ENCODE measurements at regions not wholly inside any gene's neighbourhood (a gene's known extent, or its start where the extent isn't known, plus 50 kb on each side); places are given as distances from the start of the nearest gene placed in this dataset.

GRCh38 chr1:184247671-184248070 is 139.2 kb upstream of the C1orf21 start:
- no peaks in the 10 kb centered on the region for H3K27me3 ChIP-seq (replicated peaks in 1 of 4; ENCODE audit: control insufficient read depth in 3 of 4, extremely low read depth in 1 of 4, insufficient read depth in 3 of 4, low read length in 3 of 4)
- H4K91ac ChIP-seq (replicated peaks; ENCODE audit: insufficient read length, low read length), result no peak overlapping the region
- H2AFZ ChIP-seq (ENCODE audit: low read length), result no peak overlapping the region
- no peak overlapping the region for H3K9ac ChIP-seq (replicated peaks in 1 of 4; ENCODE audit: extremely low read depth in 1 of 4, low read depth in 3 of 4, low read length in 3 of 4)
- no peak overlapping the region for H3K56ac ChIP-seq (replicated peaks; ENCODE audit: insufficient read length, low read depth, low read length)
- H3K18ac ChIP-seq (ENCODE audit: extremely low read depth, low read length), result no peak overlapping the region
- no peak overlapping the region for H2BK120ac ChIP-seq (replicated peaks; ENCODE audit: low read depth, low read length)
- H2BK12ac ChIP-seq (ENCODE audit: low read depth, low read length), result no peak overlapping the region
- no peak overlapping the region for H2BK5ac ChIP-seq (ENCODE audit: low read depth, low read length)
- 65 to 100% methylated on average over 1 of the region's 1 CpG for WGBS, 2 experiments (ENCODE audit: extremely low coverage in 1 of 2, insufficient coverage in 1 of 2, insufficient read length in 1 of 2, insufficient replicate concordance in 2 of 2, low coverage in 1 of 2, low lambda C conversion rate in 2 of 2, missing lambda C conversion rate in 1 of 2)
- H3K79me2 ChIP-seq (ENCODE audit: control insufficient read depth in 1 of 2, insufficient read depth in 2 of 2, low read length in 2 of 2), result no peaks in the 10 kb centered on the region
- no peak for FAIRE-seq
- no peak overlapping the region for H3K27ac ChIP-seq (ENCODE audit: low read depth, low read length)
- H2BK20ac ChIP-seq (ENCODE audit: low read length), result no peak overlapping the region
- no peak overlapping the region for H3K4ac ChIP-seq (replicated peaks; ENCODE audit: insufficient read length, low read depth, low read length)
- ChIA-PET POLR2A (ENCODE audit: partially characterized antibody) (no interaction called here), CTCF (ENCODE audit: partially characterized antibody) (interaction anchor here (0.9 to 4.1 kb wide), 6 partner anchors 11 to 416 kb away, joined by 3 to 16 read pairs (median 5); no protein-coding TSS in a partner anchor)
- H2AK5ac ChIP-seq (ENCODE audit: low read depth, low read length), result no peak overlapping the region
- no peak overlapping the region for H3K14ac ChIP-seq (ENCODE audit: insufficient read length)
- no peaks in the 10 kb centered on the region for H3K9me3 ChIP-seq (ENCODE audit: insufficient read depth in 2 of 2, low read depth in 1 of 2, low read length in 1 of 2)
- DNase-seq (ENCODE audit: low read depth in 1 of 2, low spot score in 2 of 2), result no peak
- H3K79me1 ChIP-seq (ENCODE audit: low read depth, low read length), result no peaks in the 10 kb centered on the region
- no peaks in the 10 kb centered on the region for H3K4me1 ChIP-seq (replicated peaks in 1 of 4; ENCODE audit: control insufficient read depth in 3 of 4, insufficient read depth in 4 of 4, low read length in 3 of 4)
- H4K5ac ChIP-seq (ENCODE audit: insufficient read length, low read depth, low read length), result no peak overlapping the region
- no peaks in the 10 kb centered on the region for H4K20me1 ChIP-seq (replicated peaks in 1 of 2; ENCODE audit: control insufficient read depth in 1 of 2, insufficient read depth in 2 of 2, low read length in 2 of 2)
- H3K23ac ChIP-seq (ENCODE audit: insufficient read length), result no peak overlapping the region
- no peak overlapping the region for H3K4me3 ChIP-seq (ENCODE audit: extremely low read depth in 1 of 4, insufficient read depth in 2 of 4, low read depth in 3 of 4, low read length in 4 of 4)
- no peak overlapping the region for H3K4me2 ChIP-seq (ENCODE audit: insufficient read depth in 1 of 2, low read depth in 2 of 2, low read length in 2 of 2)
- no peak overlapping the region for H2BK15ac ChIP-seq (ENCODE audit: low read length)
- H3K36me3 ChIP-seq (ENCODE audit: control insufficient read depth in 2 of 4, insufficient read depth in 4 of 4, low read length in 3 of 4), result no peaks in the 10 kb centered on the region
- H4K8ac ChIP-seq (ENCODE audit: extremely low read depth, insufficient read depth, low read length), result no peak overlapping the region
- H3K23me2 ChIP-seq (ENCODE audit: low read depth, low read length), result no peaks in the 10 kb centered on the region; the same call in 1 of the 2 replicates
- TF ChIP-seq RAD21 (IDR thresholded peaks at IDR 0.05 in 1 of 2, conservative IDR thresholded peaks at IDR 0.05 in 1 of 2; ENCODE audit: low read depth in 2 of 2, low read length in 2 of 2) (no peak), KDM5A (IDR thresholded peaks at IDR 0.05; ENCODE audit: low read length) (no peak), KDM4A (IDR thresholded peaks at IDR 0.05; ENCODE audit: low read depth, low read length, severe bottlenecking) (no peak), ASH2L (IDR thresholded peaks at IDR 0.05; ENCODE audit: low read length) (no peak), SUZ12 (IDR thresholded peaks at IDR 0.05; ENCODE audit: low read length) (no peak), GABPA (IDR thresholded peaks at IDR 0.05; ENCODE audit: borderline replicate concordance, insufficient read depth, low read length) (no peak), CBX5 (IDR thresholded peaks at IDR 0.05; ENCODE audit: low read depth, low read length) (no peak), CEBPB (IDR thresholded peaks at IDR 0.05; ENCODE audit: low read depth, low read length) (no peak), HDAC2 (IDR thresholded peaks at IDR 0.05; ENCODE audit: borderline replicate concordance in 1 of 2, low read depth in 2 of 2, low read length in 2 of 2) (no peak), USF2 (IDR thresholded peaks at IDR 0.05; ENCODE audit: low read length) (no peak), RXRA (IDR thresholded peaks at IDR 0.05; ENCODE audit: insufficient read depth, low read depth, low read length) (no peak), SIN3A (conservative IDR thresholded peaks at IDR 0.05 in 1 of 2, IDR thresholded peaks at IDR 0.05 in 1 of 2; ENCODE audit: low read depth in 1 of 2, low read length in 2 of 2) (no peak)
